ENCODE measurements at regions not wholly inside any gene's neighbourhood (a gene's known extent, or its start where the extent isn't known, plus 50 kb on each side); places are given as distances from the start of the nearest gene placed in this dataset.

DNA sequence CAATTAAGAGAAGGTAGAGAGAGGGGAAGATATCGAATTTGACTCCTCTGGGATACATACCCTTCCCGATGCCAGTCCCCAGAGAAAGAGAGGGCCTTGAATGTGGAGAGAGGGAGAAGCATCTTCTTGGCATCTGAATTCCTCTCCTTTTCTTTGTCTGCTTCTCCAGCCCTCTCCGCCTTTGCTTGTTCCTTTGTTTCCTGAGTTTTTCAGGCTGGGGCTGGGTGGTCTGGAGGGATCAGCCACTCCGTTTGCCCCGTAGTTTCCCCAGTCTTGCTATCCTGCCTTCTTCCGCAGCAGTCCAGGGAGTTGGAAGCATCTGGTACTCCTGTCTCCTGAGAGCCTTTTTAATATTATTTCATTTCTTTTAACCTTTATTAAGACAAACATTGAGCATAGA, 107.1 kb upstream of the CADM1 start:
- peaks cover 10% of the 10 kb centered on the region for H3F3A ChIP-seq (replicated peaks; ENCODE audit: insufficient read depth)
- H2AFZ ChIP-seq (ENCODE audit: low read depth): no peak overlapping the region
- ChIA-PET POLR2A (interaction anchor here (2.0 kb wide), 1 partner anchor 29 kb away, joined by 7 read pairs; no protein-coding TSS in a partner anchor), CTCF (interaction anchor here (1.0 to 1.2 kb wide), 2 partner anchors 42 to 288 kb away, joined by 3 to 4 read pairs; no protein-coding TSS in a partner anchor)
- no peaks in the 10 kb centered on the region for H3K36me3 ChIP-seq (replicated peaks in 1 of 2; ENCODE audit: control insufficient read depth in 1 of 2, insufficient read depth in 2 of 2, low read length in 1 of 2)
- H3K9me2 ChIP-seq: no peaks in the 10 kb centered on the region
- no peak overlapping the region for H3K4me3 ChIP-seq (ENCODE audit: low read depth in 2 of 2, low read length in 1 of 2)
- H3K27ac ChIP-seq (ENCODE audit: low read depth in 2 of 2, low read length in 1 of 2): no peak overlapping the region
- no peaks in the 10 kb centered on the region for H3K9me3 ChIP-seq
- H3K9ac ChIP-seq: no peak overlapping the region
- H4K20me1 ChIP-seq (ENCODE audit: insufficient read depth): no peaks in the 10 kb centered on the region
- 75% methylated on average over 6 of the region's 6 CpGs for WGBS (ENCODE audit: low lambda C conversion rate)
- no peak overlapping the region for H3K4me2 ChIP-seq
- DNase-seq: no peak
- TF ChIP-seq, protein P1, sequence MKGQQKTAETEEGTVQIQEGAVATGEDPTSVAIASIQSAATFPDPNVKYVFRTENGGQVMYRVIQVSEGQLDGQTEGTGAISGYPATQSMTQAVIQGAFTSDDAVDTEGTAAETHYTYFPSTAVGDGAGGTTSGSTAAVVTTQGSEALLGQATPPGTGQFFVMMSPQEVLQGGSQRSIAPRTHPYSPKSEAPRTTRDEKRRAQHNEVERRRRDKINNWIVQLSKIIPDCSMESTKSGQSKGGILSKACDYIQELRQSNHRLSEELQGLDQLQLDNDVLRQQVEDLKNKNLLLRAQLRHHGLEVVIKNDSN (IDR thresholded peaks at IDR 0.05; ENCODE audit: borderline replicate concordance, low read depth): no peak
- TF ChIP-seq, protein P2, sequence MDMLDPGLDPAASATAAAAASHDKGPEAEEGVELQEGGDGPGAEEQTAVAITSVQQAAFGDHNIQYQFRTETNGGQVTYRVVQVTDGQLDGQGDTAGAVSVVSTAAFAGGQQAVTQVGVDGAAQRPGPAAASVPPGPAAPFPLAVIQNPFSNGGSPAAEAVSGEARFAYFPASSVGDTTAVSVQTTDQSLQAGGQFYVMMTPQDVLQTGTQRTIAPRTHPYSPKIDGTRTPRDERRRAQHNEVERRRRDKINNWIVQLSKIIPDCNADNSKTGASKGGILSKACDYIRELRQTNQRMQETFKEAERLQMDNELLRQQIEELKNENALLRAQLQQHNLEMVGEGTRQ (IDR thresholded peaks at IDR 0.05; ENCODE audit: borderline replicate concordance, low read depth, low read length): no peak
- TF ChIP-seq GABPA (IDR thresholded peaks at IDR 0.05; ENCODE audit: low read depth) (no peak), NFIC (IDR thresholded peaks at IDR 0.05; ENCODE audit: borderline replicate concordance) (no peak), CHD2 (IDR thresholded peaks at IDR 0.05; ENCODE audit: low read length, partially characterized antibody) (no peak), TCF12 (IDR thresholded peaks at IDR 0.05) (no peak), RAD21 (IDR thresholded peaks at IDR 0.05; ENCODE audit: low read length) (no peak), NRF1 (IDR thresholded peaks at IDR 0.05; ENCODE audit: low read depth, low read length) (no peak), JUND (IDR thresholded peaks at IDR 0.05) (no peak), MEF2A (IDR thresholded peaks at IDR 0.05; ENCODE audit: borderline replicate concordance, low read depth) (no peak), FOXM1 (IDR thresholded peaks at IDR 0.05; ENCODE audit: low read depth) (no peak)
- TF ChIP-seq, protein P3, sequence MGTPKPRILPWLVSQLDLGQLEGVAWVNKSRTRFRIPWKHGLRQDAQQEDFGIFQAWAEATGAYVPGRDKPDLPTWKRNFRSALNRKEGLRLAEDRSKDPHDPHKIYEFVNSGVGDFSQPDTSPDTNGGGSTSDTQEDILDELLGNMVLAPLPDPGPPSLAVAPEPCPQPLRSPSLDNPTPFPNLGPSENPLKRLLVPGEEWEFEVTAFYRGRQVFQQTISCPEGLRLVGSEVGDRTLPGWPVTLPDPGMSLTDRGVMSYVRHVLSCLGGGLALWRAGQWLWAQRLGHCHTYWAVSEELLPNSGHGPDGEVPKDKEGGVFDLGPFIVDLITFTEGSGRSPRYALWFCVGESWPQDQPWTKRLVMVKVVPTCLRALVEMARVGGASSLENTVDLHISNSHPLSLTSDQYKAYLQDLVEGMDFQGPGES (IDR thresholded peaks at IDR 0.05; ENCODE audit: low read depth, low read length): no peak
- TF ChIP-seq, protein P4, sequence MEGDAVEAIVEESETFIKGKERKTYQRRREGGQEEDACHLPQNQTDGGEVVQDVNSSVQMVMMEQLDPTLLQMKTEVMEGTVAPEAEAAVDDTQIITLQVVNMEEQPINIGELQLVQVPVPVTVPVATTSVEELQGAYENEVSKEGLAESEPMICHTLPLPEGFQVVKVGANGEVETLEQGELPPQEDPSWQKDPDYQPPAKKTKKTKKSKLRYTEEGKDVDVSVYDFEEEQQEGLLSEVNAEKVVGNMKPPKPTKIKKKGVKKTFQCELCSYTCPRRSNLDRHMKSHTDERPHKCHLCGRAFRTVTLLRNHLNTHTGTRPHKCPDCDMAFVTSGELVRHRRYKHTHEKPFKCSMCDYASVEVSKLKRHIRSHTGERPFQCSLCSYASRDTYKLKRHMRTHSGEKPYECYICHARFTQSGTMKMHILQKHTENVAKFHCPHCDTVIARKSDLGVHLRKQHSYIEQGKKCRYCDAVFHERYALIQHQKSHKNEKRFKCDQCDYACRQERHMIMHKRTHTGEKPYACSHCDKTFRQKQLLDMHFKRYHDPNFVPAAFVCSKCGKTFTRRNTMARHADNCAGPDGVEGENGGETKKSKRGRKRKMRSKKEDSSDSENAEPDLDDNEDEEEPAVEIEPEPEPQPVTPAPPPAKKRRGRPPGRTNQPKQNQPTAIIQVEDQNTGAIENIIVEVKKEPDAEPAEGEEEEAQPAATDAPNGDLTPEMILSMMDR (IDR thresholded peaks at IDR 0.05): no peak
- TF ChIP-seq, protein P5, sequence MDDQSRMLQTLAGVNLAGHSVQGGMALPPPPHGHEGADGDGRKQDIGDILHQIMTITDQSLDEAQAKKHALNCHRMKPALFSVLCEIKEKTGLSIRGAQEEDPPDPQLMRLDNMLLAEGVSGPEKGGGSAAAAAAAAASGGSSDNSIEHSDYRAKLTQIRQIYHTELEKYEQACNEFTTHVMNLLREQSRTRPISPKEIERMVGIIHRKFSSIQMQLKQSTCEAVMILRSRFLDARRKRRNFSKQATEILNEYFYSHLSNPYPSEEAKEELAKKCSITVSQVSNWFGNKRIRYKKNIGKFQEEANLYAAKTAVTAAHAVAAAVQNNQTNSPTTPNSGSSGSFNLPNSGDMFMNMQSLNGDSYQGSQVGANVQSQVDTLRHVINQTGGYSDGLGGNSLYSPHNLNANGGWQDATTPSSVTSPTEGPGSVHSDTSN (IDR thresholded peaks at IDR 0.05): no peak
- TF ChIP-seq, protein P6, sequence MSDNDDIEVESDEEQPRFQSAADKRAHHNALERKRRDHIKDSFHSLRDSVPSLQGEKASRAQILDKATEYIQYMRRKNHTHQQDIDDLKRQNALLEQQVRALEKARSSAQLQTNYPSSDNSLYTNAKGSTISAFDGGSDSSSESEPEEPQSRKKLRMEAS (IDR thresholded peaks at IDR 0.05; ENCODE audit: low read depth): no peak
- TF ChIP-seq, protein P7, sequence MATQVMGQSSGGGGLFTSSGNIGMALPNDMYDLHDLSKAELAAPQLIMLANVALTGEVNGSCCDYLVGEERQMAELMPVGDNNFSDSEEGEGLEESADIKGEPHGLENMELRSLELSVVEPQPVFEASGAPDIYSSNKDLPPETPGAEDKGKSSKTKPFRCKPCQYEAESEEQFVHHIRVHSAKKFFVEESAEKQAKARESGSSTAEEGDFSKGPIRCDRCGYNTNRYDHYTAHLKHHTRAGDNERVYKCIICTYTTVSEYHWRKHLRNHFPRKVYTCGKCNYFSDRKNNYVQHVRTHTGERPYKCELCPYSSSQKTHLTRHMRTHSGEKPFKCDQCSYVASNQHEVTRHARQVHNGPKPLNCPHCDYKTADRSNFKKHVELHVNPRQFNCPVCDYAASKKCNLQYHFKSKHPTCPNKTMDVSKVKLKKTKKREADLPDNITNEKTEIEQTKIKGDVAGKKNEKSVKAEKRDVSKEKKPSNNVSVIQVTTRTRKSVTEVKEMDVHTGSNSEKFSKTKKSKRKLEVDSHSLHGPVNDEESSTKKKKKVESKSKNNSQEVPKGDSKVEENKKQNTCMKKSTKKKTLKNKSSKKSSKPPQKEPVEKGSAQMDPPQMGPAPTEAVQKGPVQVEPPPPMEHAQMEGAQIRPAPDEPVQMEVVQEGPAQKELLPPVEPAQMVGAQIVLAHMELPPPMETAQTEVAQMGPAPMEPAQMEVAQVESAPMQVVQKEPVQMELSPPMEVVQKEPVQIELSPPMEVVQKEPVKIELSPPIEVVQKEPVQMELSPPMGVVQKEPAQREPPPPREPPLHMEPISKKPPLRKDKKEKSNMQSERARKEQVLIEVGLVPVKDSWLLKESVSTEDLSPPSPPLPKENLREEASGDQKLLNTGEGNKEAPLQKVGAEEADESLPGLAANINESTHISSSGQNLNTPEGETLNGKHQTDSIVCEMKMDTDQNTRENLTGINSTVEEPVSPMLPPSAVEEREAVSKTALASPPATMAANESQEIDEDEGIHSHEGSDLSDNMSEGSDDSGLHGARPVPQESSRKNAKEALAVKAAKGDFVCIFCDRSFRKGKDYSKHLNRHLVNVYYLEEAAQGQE (IDR thresholded peaks at IDR 0.05; ENCODE audit: low read depth, low read length): no peak
- H3K4me1 ChIP-seq (ENCODE audit: control insufficient read depth in 1 of 2, insufficient read depth in 2 of 2, low read depth in 1 of 2, low read length in 1 of 2): peaks cover 0 to 20% of the 10 kb centered on the region in 2 experiments; a peak in 1 of 4 replicates
- no peaks in the 10 kb centered on the region; the same call in 1 of the 2 replicates for H3K79me2 ChIP-seq (ENCODE audit: insufficient read depth)
- H3K27me3 ChIP-seq (ENCODE audit: insufficient read depth): no peaks in the 10 kb centered on the region

All from SK-N-SH (cell line).